ENCODE measurements at regions not wholly inside any gene's neighbourhood (a gene's known extent, or its start where the extent isn't known, plus 50 kb on each side); places are given as distances from the start of the nearest gene placed in this dataset.

- no peak overlapping the region for H3K4me3 ChIP-seq (ENCODE audit: low read depth, low read length)
- no peak for DNase-seq (ENCODE audit: low read depth)
- TF ChIP-seq POLR2A (IDR thresholded peaks at IDR 0.05; ENCODE audit: extremely low read depth, insufficient read length) (no peak), MAX (IDR thresholded peaks at IDR 0.05; ENCODE audit: low read depth, low read length) (no peak), CTCF (IDR thresholded peaks at IDR 0.05; ENCODE audit: low read depth, low read length) (no peak), MYC (IDR thresholded peaks at IDR 0.05; ENCODE audit: low read depth, low read length) (no peak)
Observed at GRCh38 chr5:148924817-148925216, 98.4 kb downstream of the ADRB2 start.

GRCh38 chr5:148926207-148926606 lies 99.8 kb downstream of the ADRB2 start:
- no peak for DNase-seq (ENCODE audit: low read depth)
- TF ChIP-seq POLR2A (IDR thresholded peaks at IDR 0.05; ENCODE audit: extremely low read depth, insufficient read length) (no peak), MAX (IDR thresholded peaks at IDR 0.05; ENCODE audit: low read depth, low read length) (no peak), MYC (IDR thresholded peaks at IDR 0.05; ENCODE audit: low read depth, low read length) (no peak), CTCF (IDR thresholded peaks at IDR 0.05; ENCODE audit: low read depth, low read length) (no peak)
- no peak overlapping the region for H3K4me3 ChIP-seq (ENCODE audit: low read depth, low read length)

GRCh38 chr5:148927307-148927946 lies 101.0 kb downstream of the ADRB2 start:
- TF ChIP-seq CTCF (IDR thresholded peaks at IDR 0.05; ENCODE audit: low read depth, low read length), result no peak
- no peak for TF ChIP-seq POLR2A (IDR thresholded peaks at IDR 0.05; ENCODE audit: extremely low read depth, insufficient read length)
- no peak for TF ChIP-seq MAX (IDR thresholded peaks at IDR 0.05; ENCODE audit: low read depth, low read length)
- TF ChIP-seq MYC (IDR thresholded peaks at IDR 0.05; ENCODE audit: low read depth, low read length), result no peak
- no peak for DNase-seq (ENCODE audit: low read depth)

GRCh38 chr5:148928141-148928540 lies 101.7 kb downstream of the ADRB2 start:
- DNase-seq (ENCODE audit: low read depth), result no peak

More at GRCh38 chr5:148927307-148927946, 101.0 kb downstream of the ADRB2 start:
- H3K4me3 ChIP-seq (ENCODE audit: low read depth, low read length), result no peak overlapping the region

GRCh38 chr5:148931453-148932057 lies 105.1 kb downstream of the ADRB2 start:
- TF ChIP-seq POLR2A (IDR thresholded peaks at IDR 0.05; ENCODE audit: extremely low read depth, insufficient read length) (no peak), MYC (IDR thresholded peaks at IDR 0.05; ENCODE audit: low read depth, low read length) (no peak), MAX (IDR thresholded peaks at IDR 0.05; ENCODE audit: low read depth, low read length) (no peak), CTCF (IDR thresholded peaks at IDR 0.05; ENCODE audit: low read depth, low read length) (no peak)
- DNase-seq (ENCODE audit: low read depth), result no peak
- H3K4me3 ChIP-seq (ENCODE audit: low read depth, low read length), result no peak overlapping the region

More at GRCh38 chr5:148928141-148928540, 101.7 kb downstream of the ADRB2 start:
- H3K4me3 ChIP-seq (ENCODE audit: low read depth, low read length), result no peak overlapping the region
- TF ChIP-seq CTCF (IDR thresholded peaks at IDR 0.05; ENCODE audit: low read depth, low read length) (no peak), MAX (IDR thresholded peaks at IDR 0.05; ENCODE audit: low read depth, low read length) (no peak), POLR2A (IDR thresholded peaks at IDR 0.05; ENCODE audit: extremely low read depth, insufficient read length) (no peak), MYC (IDR thresholded peaks at IDR 0.05; ENCODE audit: low read depth, low read length) (no peak)

Data from NB4 (cell line).